Calu3 (cell line): ENCODE measurements at regions not wholly inside any gene's neighbourhood (a gene's known extent, or its start where the extent isn't known, plus 50 kb on each side); places are given as distances from the start of the nearest gene placed in this dataset.

Experiments used
- BruUV-seq: library from RNA; stranded (reverse); fragments of 400-500 nt; replicated peaks from 2 replicates; lab custom pipeline; 2021; lab: Mats Ljungman, UMichigan
- CTCF ChIA-PET: fragments of 300-600 bp; sonication (Branson Sonifier 250); formaldehyde crosslinking; loops from one replicate; lab custom pipeline; 2022; ENCODE audit warnings: antibody characterized with exemption; lab: Charles Lee
- DNase-seq: peaks from one replicate; pipeline ENCODE4 v3.0.0; 2022
- H3K27ac Mint-ChIP-seq: one replicate; pipeline ENCODE4 v1.8.0; 2022; ENCODE audit warnings: mixed read lengths; ENCODE audit not compliant: unreplicated experiment
- H3K27me3 Mint-ChIP-seq: one replicate; pipeline ENCODE4 v1.8.0; 2022; ENCODE audit warnings: mixed read lengths; ENCODE audit not compliant: unreplicated experiment
- H3K36me3 Mint-ChIP-seq: one replicate; pipeline ENCODE4 v1.8.0; 2022; ENCODE audit warnings: mild to moderate bottlenecking, moderate library complexity, mixed read lengths; ENCODE audit not compliant: insufficient read depth, unreplicated experiment
- H3K4me1 Mint-ChIP-seq: one replicate; pipeline ENCODE4 v1.8.0; 2022; ENCODE audit warnings: mild to moderate bottlenecking, low read depth, mixed read lengths; ENCODE audit not compliant: unreplicated experiment
- H3K4me3 Mint-ChIP-seq: one replicate; pipeline ENCODE4 v1.8.0; 2022; ENCODE audit warnings: mild to moderate bottlenecking, low read depth, moderate library complexity, mixed read lengths; ENCODE audit not compliant: unreplicated experiment
- H3K9me3 Mint-ChIP-seq: one replicate; pipeline ENCODE4 v1.8.0; 2022; ENCODE audit warnings: low read depth, mixed read lengths; ENCODE audit not compliant: unreplicated experiment
- CTCF ChIP-seq: fragments of 200-600 bp; IDR thresholded peaks from one replicate; pipeline ENCODE4 v1.8.0; 2022; ENCODE audit warnings: antibody characterized with exemption; ENCODE audit not compliant: unreplicated experiment
- intact Hi-C: fragments of 100-400 bp; cut with micrococcal nuclease; formaldehyde crosslinking; loops from one replicate; pipeline ENCODE4 v1.10.0; 2022; ENCODE audit not compliant: unreplicated experiment

- Mint-ChIP-seq H3K27me3 (no peaks in the 10 kb centered on the region), H3K27ac (no peak overlapping the region), H3K36me3 (no peaks in the 10 kb centered on the region), H3K4me3 (no peak overlapping the region), H3K4me1 (no peaks in the 10 kb centered on the region), H3K9me3 (peaks cover 16% of the 10 kb centered on the region)
- DNase-seq = no peak
- no peak for TF ChIP-seq CTCF
- intact Hi-C loops = no loop called here
- CTCF ChIA-PET = interaction anchor here (0.6 kb wide), 1 partner anchor 215 kb away, joined by 3 read pairs; no protein-coding TSS in a partner anchor
- no TSS peak for BruUV-seq
Measured at GRCh38 chr1:208717525-208717924, 473.3 kb upstream of the PLXNA2 start.

GRCh38 chr1:208722592-208722991, 478.4 kb upstream of the PLXNA2 start:
- H3K9me3 Mint-ChIP-seq = peaks cover 17% of the 10 kb centered on the region
- no peak for TF ChIP-seq CTCF
- BruUV-seq = no TSS peak
- H3K27ac Mint-ChIP-seq = no peak overlapping the region
- intact Hi-C loops = no loop called here
- no peaks in the 10 kb centered on the region for H3K4me1 Mint-ChIP-seq
- H3K27me3 Mint-ChIP-seq = no peaks in the 10 kb centered on the region
- H3K4me3 Mint-ChIP-seq = no peak overlapping the region
- no peaks in the 10 kb centered on the region for H3K36me3 Mint-ChIP-seq
- DNase-seq = no peak
- CTCF ChIA-PET = no interaction called here

GRCh38 chr1:208724079-208724478, 479.9 kb upstream of the PLXNA2 start:
- TF ChIP-seq CTCF = no peak
- H3K36me3 Mint-ChIP-seq = no peaks in the 10 kb centered on the region
- intact Hi-C loops = no loop called here
- no peak overlapping the region for H3K4me3 Mint-ChIP-seq
- peaks cover 11% of the 10 kb centered on the region for H3K9me3 Mint-ChIP-seq
- CTCF ChIA-PET = no interaction called here
- no peaks in the 10 kb centered on the region for H3K27me3 Mint-ChIP-seq
- no peaks in the 10 kb centered on the region for H3K4me1 Mint-ChIP-seq
- no TSS peak for BruUV-seq
- no peak for DNase-seq
- no peak overlapping the region for H3K27ac Mint-ChIP-seq

GRCh38 chr1:208728815-208729214, 484.6 kb upstream of the PLXNA2 start:
- no peaks in the 10 kb centered on the region for H3K27me3 Mint-ChIP-seq
- no peaks in the 10 kb centered on the region for H3K4me1 Mint-ChIP-seq
- no peaks in the 10 kb centered on the region for H3K36me3 Mint-ChIP-seq
- peaks cover 5% of the 10 kb centered on the region for H3K9me3 Mint-ChIP-seq
- BruUV-seq = no TSS peak
- CTCF ChIA-PET = no interaction called here
- H3K4me3 Mint-ChIP-seq = no peak overlapping the region
- intact Hi-C loops = no loop called here
- TF ChIP-seq CTCF = no peak
- no peak for DNase-seq
- no peak overlapping the region for H3K27ac Mint-ChIP-seq
